Transverse colon (tissue), 4 donors: ENCODE measurements at regions not wholly inside any gene's neighbourhood (a gene's known extent, or its start where the extent isn't known, plus 50 kb on each side); places are given as distances from the start of the nearest gene placed in this dataset.

ENCODE experiments used
- DNase-seq: peaks from one replicate; pipeline ENCODE4 v3.0.0-alpha.2; 2019
- H3K27ac ChIP-seq, 4 donors: fragments of 200-600 bp; sonication (generic); 2 replicates each; pipeline ENCODE4 v1.5.1; 2016 to 2018; ENCODE audit warnings: inconsistent platforms in 4 of 4
- H3K27me3 ChIP-seq: fragments of 200-600 bp; sonication (generic); 2 replicates; pipeline ENCODE4 v1.5.1; 2017; ENCODE audit warnings: inconsistent platforms
- H3K36me3 ChIP-seq, 4 donors: fragments of 200-600 bp; sonication (generic); 2 replicates each; pipeline ENCODE4 v1.5.1; 2017 to 2019; ENCODE audit warnings: inconsistent platforms in 4 of 4
- H3K4me1 ChIP-seq, 4 donors: fragments of 200-600 bp; sonication (generic); 2 replicates each; pipeline ENCODE4 v1.5.1; 2017 to 2020; ENCODE audit warnings: inconsistent platforms in 4 of 4
- H3K4me3 ChIP-seq, 4 donors: fragments of 200-600 bp; sonication (generic); 1 replicate in 1 of 4; 2 replicates in 3 of 4; pipeline versions ENCODE4 v1.5.1 to v1.6.1; 2017 to 2019; ENCODE audit warnings: inconsistent platforms in 4 of 4
- H3K9me3 ChIP-seq, 2 donors: fragments of 200-600 bp; sonication (generic); 2 replicates each; pipeline ENCODE4 v1.5.1; 2017 to 2019; ENCODE audit warnings: inconsistent platforms in 2 of 2
- EP300 ChIP-seq: sonication (generic); formaldehyde crosslinking; IDR thresholded peaks from one replicate; pipeline ENCODE4 v1.6.1; 2017; ENCODE audit warnings: antibody characterized with exemption, low read depth
- POLR2A ChIP-seq: fragments of 450-650 bp; IDR thresholded peaks from one replicate; pipeline ENCODE4 v1.6.1; 2016; ENCODE audit warnings: antibody characterized with exemption, mild to moderate bottlenecking, moderate library complexity
- POLR2AphosphoS5 ChIP-seq, 3 donors: sonication (generic); formaldehyde crosslinking; IDR thresholded peaks; one replicate each; pipeline ENCODE4 v1.6.1; 2016; ENCODE audit warnings: antibody characterized with exemption in 3 of 3
- WGBS, 2 donors: methylation state at CpG; one replicate each; pipeline ENCODE4 v1.1.5; 2018; ENCODE audit warnings: low coverage in 1 of 2; 5-methylcytosine and 5-hydroxymethylcytosine counted together
- in situ Hi-C, 4 donors: fragments of 200-750 bp; cut with MboI; loops; one replicate each; pipeline versions ENCODE4 v1.15.0 to v1.15.1; 2017; ENCODE audit warnings: low sequenced_read_pairs in 3 of 4, low pct_ligation_motif_present in 1 of 4, low pct_unique_long_range_greater_than_20kb in 1 of 4
- intact Hi-C: fragments of 100-400 bp; cut with DNase I; formaldehyde crosslinking; loops from one replicate; pipeline ENCODE4 v1.15.1; 2023; ENCODE audit warnings: low total_unique reads
- TF ChIP-seq, protein P1 (sequence below), 5 experiments: fragments of 200-600 bp in 3 of 5; fragments of 450-650 bp in 2 of 5; sonication (generic) in 3 of 5; IDR thresholded peaks; 1 replicate in 2 of 5; 2 replicates in 3 of 5; pipeline ENCODE4 v1.5.1; 2016 to 2017; ENCODE audit warnings: antibody characterized with exemption in 5 of 5, inconsistent platforms in 3 of 5, mild to moderate bottlenecking in 2 of 5, moderate library complexity in 1 of 5

DNA sequence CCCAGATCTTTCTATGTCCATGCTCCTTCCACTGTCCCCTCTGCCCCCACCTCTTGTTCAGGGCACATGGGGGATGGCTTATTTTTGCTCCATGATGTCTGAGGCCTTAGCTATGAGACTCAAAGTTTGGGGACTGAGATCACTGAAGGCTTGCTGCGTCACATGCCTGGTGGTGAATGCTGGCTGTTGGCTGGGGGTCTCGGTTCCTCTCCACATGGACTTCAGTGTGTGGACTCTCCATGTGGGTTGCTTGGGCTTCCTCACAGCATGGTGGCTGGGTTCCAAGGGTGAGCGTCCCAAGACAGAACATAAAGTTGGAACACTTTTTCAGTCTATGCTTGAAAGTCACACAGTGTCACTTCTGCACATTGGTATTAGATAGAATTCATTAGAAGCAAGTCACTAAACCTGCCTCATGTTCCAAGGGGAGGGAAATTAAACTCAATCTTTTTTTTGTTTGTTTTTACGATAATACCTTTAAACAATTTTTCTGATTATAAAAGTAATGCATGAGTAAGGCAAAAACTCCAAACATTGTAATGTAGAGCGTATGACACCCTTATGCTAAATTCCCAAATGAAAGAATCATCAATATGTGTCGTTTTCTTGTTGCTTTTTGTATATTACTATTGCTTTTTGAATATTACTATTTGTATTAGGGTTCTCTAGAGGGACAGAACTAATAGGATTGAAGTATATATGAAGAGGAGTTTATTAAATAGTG, 111.7 kb downstream of the MYCN start:
- 86 to 93% methylated on average over 3 to 6 of the region's 6 CpGs for WGBS, 2 donors
- TF ChIP-seq EP300 (no peak), POLR2AphosphoS5 (IDR thresholded peaks at IDR 0.05) (no peak), POLR2A (no peak)
- TF ChIP-seq, protein P1, sequence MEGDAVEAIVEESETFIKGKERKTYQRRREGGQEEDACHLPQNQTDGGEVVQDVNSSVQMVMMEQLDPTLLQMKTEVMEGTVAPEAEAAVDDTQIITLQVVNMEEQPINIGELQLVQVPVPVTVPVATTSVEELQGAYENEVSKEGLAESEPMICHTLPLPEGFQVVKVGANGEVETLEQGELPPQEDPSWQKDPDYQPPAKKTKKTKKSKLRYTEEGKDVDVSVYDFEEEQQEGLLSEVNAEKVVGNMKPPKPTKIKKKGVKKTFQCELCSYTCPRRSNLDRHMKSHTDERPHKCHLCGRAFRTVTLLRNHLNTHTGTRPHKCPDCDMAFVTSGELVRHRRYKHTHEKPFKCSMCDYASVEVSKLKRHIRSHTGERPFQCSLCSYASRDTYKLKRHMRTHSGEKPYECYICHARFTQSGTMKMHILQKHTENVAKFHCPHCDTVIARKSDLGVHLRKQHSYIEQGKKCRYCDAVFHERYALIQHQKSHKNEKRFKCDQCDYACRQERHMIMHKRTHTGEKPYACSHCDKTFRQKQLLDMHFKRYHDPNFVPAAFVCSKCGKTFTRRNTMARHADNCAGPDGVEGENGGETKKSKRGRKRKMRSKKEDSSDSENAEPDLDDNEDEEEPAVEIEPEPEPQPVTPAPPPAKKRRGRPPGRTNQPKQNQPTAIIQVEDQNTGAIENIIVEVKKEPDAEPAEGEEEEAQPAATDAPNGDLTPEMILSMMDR (IDR thresholded peaks at IDR 0.05), result no peak
- in situ Hi-C loops, result no loop called here

DNA sequence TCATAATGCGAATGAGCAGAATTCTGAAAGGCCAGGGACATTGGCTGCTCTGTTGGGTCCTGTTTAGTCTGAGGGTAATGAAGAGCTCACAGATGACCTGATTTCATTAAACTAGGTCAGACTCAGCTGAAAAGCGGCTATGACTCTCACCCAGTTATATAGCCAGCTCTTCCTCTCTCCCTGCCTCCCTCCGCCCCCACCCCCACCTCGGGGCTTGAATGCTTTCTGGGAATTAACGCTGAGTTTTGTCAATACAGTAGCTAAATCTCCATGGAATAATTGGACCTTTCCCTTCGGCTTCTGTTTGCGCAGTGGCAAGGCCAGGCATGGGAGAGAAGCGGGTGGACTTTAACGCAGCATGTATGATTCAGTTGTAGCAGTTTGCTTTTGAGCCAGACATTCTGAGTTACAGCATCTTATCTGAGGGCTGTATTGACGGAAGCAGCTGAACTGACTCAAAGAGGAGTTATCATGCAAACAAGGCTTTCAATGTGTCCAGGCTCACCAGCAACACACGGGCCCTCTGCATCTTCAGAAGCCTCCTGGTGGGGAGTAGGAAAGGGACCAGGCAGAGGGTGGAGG, 110.6 kb downstream of the MYCN start:
- TF ChIP-seq EP300, result no peak
- no peak for TF ChIP-seq POLR2A
- no peak for TF ChIP-seq POLR2AphosphoS5 (IDR thresholded peaks at IDR 0.05)
- TF ChIP-seq, protein P1 (IDR thresholded peaks at IDR 0.05), result no peak
- Histone ChIP-seq H3K27ac (no peak overlapping the region), H3K27me3 (no peaks in the 10 kb centered on the region), H3K9me3 (no peaks in the 10 kb centered on the region), H3K36me3 (no peaks in the 10 kb centered on the region), H3K4me1 (peaks cover 0 to 8% (median 3%) of the 10 kb centered on the region in 4 donors), H3K4me3 (no peak overlapping the region)
- intact Hi-C loops (no loop called here), in situ Hi-C loops (no loop called here)
- no peak for DNase-seq
- 74% methylated on average over 11 of the region's 11 CpGs; no CpG with 5 or more reads in 1 of the 2 donors for WGBS, 2 donors

More for the DNA sequence above, 111.7 kb downstream of the MYCN start:
- Histone ChIP-seq H3K27ac (no peak overlapping the region), H3K4me3 (no peak overlapping the region), H3K36me3 (no peaks in the 10 kb centered on the region), H3K9me3 (no peaks in the 10 kb centered on the region), H3K27me3 (no peaks in the 10 kb centered on the region), H3K4me1 (peaks cover 0 to 13% (median 4%) of the 10 kb centered on the region in 4 donors)
- no peak for DNase-seq
- intact Hi-C loops, result no loop called here

DNA sequence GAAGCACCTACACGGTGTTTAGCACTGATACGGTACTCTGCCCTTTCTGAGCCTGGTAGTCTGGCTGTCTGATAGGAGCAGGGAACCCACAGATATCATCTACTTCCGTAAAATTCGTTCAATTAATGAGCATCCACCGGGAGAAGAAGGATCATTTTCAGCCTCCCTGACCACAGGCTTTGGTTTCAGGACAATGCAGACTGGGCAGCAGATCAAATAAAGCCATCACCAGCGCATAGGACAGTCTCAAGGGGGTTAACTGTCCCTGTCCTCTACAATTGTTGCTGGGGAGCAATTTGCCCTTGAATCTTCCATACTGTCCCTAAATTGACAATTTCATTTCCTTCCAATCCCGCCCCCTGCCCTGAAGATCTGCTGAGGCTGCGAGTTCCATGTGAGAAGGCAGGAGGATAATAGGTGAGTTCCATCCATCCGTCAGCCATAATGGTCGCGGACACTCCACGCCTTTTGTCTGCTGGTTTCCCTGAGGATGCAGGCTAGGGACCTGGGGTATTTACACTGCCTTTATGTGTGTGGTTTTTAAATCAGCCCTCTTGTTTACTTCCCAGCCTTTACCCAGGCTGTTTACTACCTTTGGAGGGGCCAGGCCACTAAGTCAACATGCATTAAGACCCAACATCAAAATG, 110.0 kb downstream of the MYCN start:
- intact Hi-C loops, result no loop called here
- no peak for DNase-seq
- H3K36me3 ChIP-seq, result no peaks in the 10 kb centered on the region

DNA sequence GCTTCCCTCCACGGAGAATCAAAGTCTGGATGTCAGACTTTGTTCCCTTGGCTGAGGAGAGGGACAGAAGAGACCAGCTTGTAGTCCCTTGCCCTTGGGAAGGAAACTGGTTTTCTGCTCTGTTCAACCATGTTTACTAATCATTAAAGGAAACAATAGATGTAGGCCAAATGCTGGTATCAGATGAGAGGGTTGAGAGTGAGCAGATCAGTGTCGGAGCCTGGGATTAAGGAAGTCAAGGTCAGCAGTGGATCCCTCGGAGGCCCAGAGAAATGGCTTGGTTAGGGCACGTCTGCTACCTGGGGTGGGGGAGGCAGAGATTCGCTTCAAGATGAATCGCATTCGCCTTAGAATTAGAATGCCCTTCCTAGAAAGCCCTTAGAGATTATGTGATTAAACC, 109.1 kb downstream of the MYCN start:
- no peak for DNase-seq
- intact Hi-C loops, result no loop called here
- 75 to 90% methylated on average over 2 to 7 of the region's 7 CpGs for WGBS, 2 donors
- in situ Hi-C loops, result no loop called here
- Histone ChIP-seq H3K4me3 (no peak overlapping the region), H3K27ac (no peak overlapping the region), H3K4me1 (no peaks in the 10 kb centered on the region), H3K9me3 (no peaks in the 10 kb centered on the region), H3K36me3 (no peaks in the 10 kb centered on the region), H3K27me3 (no peaks in the 10 kb centered on the region)
- TF ChIP-seq EP300, result no peak

More for the DNA sequence above, 110.0 kb downstream of the MYCN start:
- no peak overlapping the region for H3K4me3 ChIP-seq
- no peaks in the 10 kb centered on the region for H3K27me3 ChIP-seq
- TF ChIP-seq EP300 (no peak), POLR2AphosphoS5 (IDR thresholded peaks at IDR 0.05) (no peak), POLR2A (no peak)
- TF ChIP-seq, protein P1 (IDR thresholded peaks at IDR 0.05), result no peak
- H3K27ac ChIP-seq, result no peak overlapping the region
- H3K4me1 ChIP-seq, result peaks cover 0 to 2% (median 0%) of the 10 kb centered on the region in 4 donors
- no peaks in the 10 kb centered on the region for H3K9me3 ChIP-seq
- in situ Hi-C loops, result no loop called here
- WGBS, 2 donors, result 85 to 86% methylated on average over 10 to 12 of the region's 12 CpGs
